ENCODE measurements at regions not wholly inside any gene's neighbourhood (a gene's known extent, or its start where the extent isn't known, plus 50 kb on each side); places are given as distances from the start of the nearest gene placed in this dataset.

GRCh38 chr1:88540255-88540654 lies 143.8 kb upstream of the PKN2 start:
- 70 to 72% methylated on average over 2 of the region's 2 CpGs for WGBS, 2 donors (ENCODE audit: low coverage in 1 of 2)
- H3K9me3 ChIP-seq = no peaks in the 10 kb centered on the region
- TF ChIP-seq EP300 (IDR thresholded peaks at IDR 0.05; ENCODE audit: low read depth) = no peak
- TF ChIP-seq POLR2AphosphoS5 (IDR thresholded peaks at IDR 0.05) = no peak
- TF ChIP-seq CTCF (IDR thresholded peaks at IDR 0.05) = no peak
- no peak for TF ChIP-seq POLR2A (IDR thresholded peaks at IDR 0.05)
- in situ Hi-C loops (cut with MboI; ENCODE audit: low pct_ligation_motif_present in 1 of 4, low pct_unique_long_range_greater_than_20kb in 1 of 4, low sequenced_read_pairs in 3 of 4) (no loop called here), intact Hi-C loops (cut with DNase I; ENCODE audit: low total_unique reads) (no loop called here)
- no peaks in the 10 kb centered on the region for H3K27me3 ChIP-seq
- no peak overlapping the region for H3K27ac ChIP-seq
- no peaks in the 10 kb centered on the region for H3K4me1 ChIP-seq
- no peak overlapping the region for H3K4me3 ChIP-seq
- no peak for DNase-seq
- H3K36me3 ChIP-seq = no peaks in the 10 kb centered on the region

- WGBS, 2 donors (ENCODE audit: low coverage in 1 of 2) = 62 to 91% methylated on average over 1 of the region's 1 CpG
- Histone ChIP-seq H3K36me3 (no peaks in the 10 kb centered on the region), H3K9me3 (no peaks in the 10 kb centered on the region), H3K4me1 (no peaks in the 10 kb centered on the region), H3K4me3 (no peak overlapping the region), H3K27ac (no peak overlapping the region), H3K27me3 (no peaks in the 10 kb centered on the region)
- in situ Hi-C loops (cut with MboI; ENCODE audit: low pct_ligation_motif_present in 1 of 4, low pct_unique_long_range_greater_than_20kb in 1 of 4, low sequenced_read_pairs in 3 of 4) (no loop called here), intact Hi-C loops (cut with DNase I; ENCODE audit: low total_unique reads) (no loop called here)
- DNase-seq = no peak
- TF ChIP-seq POLR2A (IDR thresholded peaks at IDR 0.05) = no peak
- TF ChIP-seq CTCF (IDR thresholded peaks at IDR 0.05) = no peak
- TF ChIP-seq EP300 (IDR thresholded peaks at IDR 0.05; ENCODE audit: low read depth) = no peak
- no peak for TF ChIP-seq POLR2AphosphoS5 (IDR thresholded peaks at IDR 0.05)
Measured at GRCh38 chr1:88541596-88541995, 142.5 kb upstream of the PKN2 start.

- no peak for TF ChIP-seq EP300 (IDR thresholded peaks at IDR 0.05; ENCODE audit: low read depth)
- no peak for TF ChIP-seq POLR2AphosphoS5 (IDR thresholded peaks at IDR 0.05)
- TF ChIP-seq CTCF (IDR thresholded peaks at IDR 0.05) = no peak
- no peak for TF ChIP-seq POLR2A (IDR thresholded peaks at IDR 0.05)
- in situ Hi-C loops (cut with MboI; ENCODE audit: low pct_ligation_motif_present in 1 of 4, low pct_unique_long_range_greater_than_20kb in 1 of 4, low sequenced_read_pairs in 3 of 4) = no loop called here
Measured at GRCh38 chr1:88544195-88544594, 139.9 kb upstream of the PKN2 start.

DNA sequence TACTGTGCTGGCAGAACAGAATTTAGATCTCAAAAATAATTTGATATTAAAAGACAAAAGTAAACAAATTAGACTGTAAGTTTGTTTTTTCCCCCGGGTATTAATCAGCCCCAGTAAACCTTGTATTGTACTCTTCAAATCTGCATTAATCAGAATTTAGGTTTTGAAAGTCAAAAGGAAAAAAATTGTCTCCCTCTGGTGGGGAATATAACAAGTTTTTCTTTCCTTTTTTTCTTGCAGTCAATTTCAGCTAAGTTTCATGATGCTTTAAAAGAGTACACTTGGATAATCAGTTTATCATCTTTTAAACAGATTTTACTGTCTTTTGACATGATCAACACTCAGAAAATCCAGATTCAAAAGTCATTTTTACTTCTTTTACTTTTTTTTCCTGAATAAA lies 134.5 kb upstream of the PKN2 start:
- no peaks in the 10 kb centered on the region for H3K36me3 ChIP-seq
- WGBS, 2 donors (ENCODE audit: low coverage in 1 of 2) = 19 to 29% methylated on average over 1 of the region's 1 CpG
- no peak overlapping the region for H3K27ac ChIP-seq
- intact Hi-C loops (cut with DNase I; ENCODE audit: low total_unique reads) = no loop called here
- in situ Hi-C loops (cut with MboI; ENCODE audit: low pct_ligation_motif_present in 1 of 4, low pct_unique_long_range_greater_than_20kb in 1 of 4, low sequenced_read_pairs in 3 of 4) = no loop called here
- no peak overlapping the region for H3K4me3 ChIP-seq
- no peak for TF ChIP-seq EP300 (IDR thresholded peaks at IDR 0.05; ENCODE audit: low read depth)
- peak in 3 of 5 experiments; percentile 9 to 18 (median 13) for TF ChIP-seq CTCF (IDR thresholded peaks at IDR 0.05)
- no peak for TF ChIP-seq POLR2A (IDR thresholded peaks at IDR 0.05)
- no peak for TF ChIP-seq POLR2AphosphoS5 (IDR thresholded peaks at IDR 0.05)
- H3K4me1 ChIP-seq = no peaks in the 10 kb centered on the region
- no peak for DNase-seq
- no peaks in the 10 kb centered on the region for H3K27me3 ChIP-seq
- no peaks in the 10 kb centered on the region for H3K9me3 ChIP-seq

More at GRCh38 chr1:88544195-88544594, 139.9 kb upstream of the PKN2 start:
- no peaks in the 10 kb centered on the region for H3K4me1 ChIP-seq
- H3K36me3 ChIP-seq = no peaks in the 10 kb centered on the region
- no peak overlapping the region for H3K27ac ChIP-seq
- no peak overlapping the region for H3K4me3 ChIP-seq
- H3K9me3 ChIP-seq = no peaks in the 10 kb centered on the region
- no peaks in the 10 kb centered on the region for H3K27me3 ChIP-seq
- DNase-seq = no peak
- intact Hi-C loops (cut with DNase I; ENCODE audit: low total_unique reads) = no loop called here
